T-cell (primary cell): ENCODE measurements at regions not wholly inside any gene's neighbourhood (a gene's known extent, or its start where the extent isn't known, plus 50 kb on each side); places are given as distances from the start of the nearest gene placed in this dataset.
A peak's percentile ranks its signal among the peaks of the same experiment; 100 is the strongest.

Experiments
- ATAC-seq, 4 experiments: fragments of 200-7000 bp in 3 of 4; fragments of 150-1000 bp in 1 of 4; cut with Tn5 transposase; replicated peaks in 1 of 4; 1 replicate in 3 of 4; 2 replicates in 1 of 4; pipeline ENCODE4 v1.10.0; 2021; ENCODE audit warnings: moderate library complexity in 3 of 4, mild to moderate bottlenecking in 2 of 4, moderate number of reproducible peaks in 1 of 4
- CTCF ChIA-PET, 2 donors: fragments of 300-600 bp; sonication (Branson Sonifier 250); formaldehyde crosslinking; loops; one replicate each; lab custom pipeline; 2022; ENCODE audit warnings: antibody characterized with exemption in 2 of 2; lab: Charles Lee
- POLR2A ChIA-PET, 2 donors: fragments of 300-600 bp; sonication (Branson Sonifier 250); formaldehyde crosslinking; loops; one replicate each; lab custom pipeline; 2022; ENCODE audit warnings: antibody characterized with exemption in 2 of 2; lab: Charles Lee
- DNase-seq, 35 experiments: peaks; one replicate each; pipeline versions ENCODE4 v3.0.0 to v3.0.0-alpha.2; 2013 to 2023
- H3K27ac ChIP-seq: one replicate; pipeline ENCODE4 v1.5.1; 2013; ENCODE audit warnings: low read length
- H3K27me3 ChIP-seq, 2 experiments: replicated peaks in 1 of 2; 1 replicate in 1 of 2; 2 replicates in 1 of 2; pipeline versions ENCODE4 v1.6.1 to v1.7.0; 2013; ENCODE audit warnings: low read length in 1 of 2, mixed read lengths in 1 of 2; ENCODE audit not compliant: control insufficient read depth in 2 of 2, insufficient read depth in 2 of 2; ENCODE audit errors: extremely low read depth in 1 of 2
- H3K36me3 ChIP-seq, 2 donors: 1 replicate in 1 of 2; 2 replicates in 1 of 2; pipeline versions ENCODE4 v1.6.1 to v1.7.0; 2013; ENCODE audit warnings: low read length in 1 of 2; ENCODE audit not compliant: control insufficient read depth in 2 of 2, insufficient read depth in 1 of 2; ENCODE audit errors: extremely low read depth in 1 of 2
- H3K4me1 ChIP-seq, 2 experiments: 1 replicate in 1 of 2; 2 replicates in 1 of 2; pipeline versions ENCODE4 v1.6.1 to v1.7.0; 2013; ENCODE audit warnings: low read length in 2 of 2, mixed read lengths in 1 of 2; ENCODE audit not compliant: insufficient read depth in 2 of 2, control insufficient read depth in 1 of 2; ENCODE audit errors: extremely low read depth in 1 of 2
- H3K4me3 ChIP-seq, 2 donors: 1 replicate in 1 of 2; 2 replicates in 1 of 2; pipeline versions ENCODE4 v1.5.1 to v1.7.0; 2013; ENCODE audit warnings: mild to moderate bottlenecking in 2 of 2, low read length in 1 of 2, moderate library complexity in 1 of 2; ENCODE audit not compliant: control insufficient read depth in 1 of 2; ENCODE audit errors: extremely low read depth in 1 of 2
- H3K9me3 ChIP-seq: 2 replicates; pipeline ENCODE4 v1.7.0; 2013
- H3K27ac Mint-ChIP-seq, 2 donors: one replicate each; pipeline ENCODE4 v1.8.0; 2020 to 2021; ENCODE audit warnings: mild to moderate bottlenecking in 2 of 2, mixed read lengths in 2 of 2
- H3K27me3 Mint-ChIP-seq, 2 donors: one replicate each; pipeline ENCODE4 v1.8.0; 2021 to 2022; ENCODE audit warnings: mixed read lengths in 2 of 2
- H3K36me3 Mint-ChIP-seq: one replicate; pipeline ENCODE4 v1.8.0; 2021; ENCODE audit warnings: mixed read lengths
- H3K4me1 Mint-ChIP-seq, 3 donors: one replicate each; pipeline ENCODE4 v1.8.0; 2020 to 2022; ENCODE audit warnings: mixed read lengths in 3 of 3, mild to moderate bottlenecking in 1 of 3
- H3K4me3 Mint-ChIP-seq, 3 donors: one replicate each; pipeline ENCODE4 v1.8.0; 2020 to 2022; ENCODE audit warnings: mild to moderate bottlenecking in 3 of 3, mixed read lengths in 3 of 3, moderate library complexity in 3 of 3
- H3K9me3 Mint-ChIP-seq, 3 donors: one replicate each; pipeline ENCODE4 v1.8.0; 2020 to 2022; ENCODE audit warnings: mixed read lengths in 3 of 3
- WGBS: methylation state at CpG from one replicate; pipeline ENCODE4 v1.1.5; 2013; ENCODE audit warnings: missing lambda C conversion rate; ENCODE audit not compliant: insufficient coverage; 5-methylcytosine and 5-hydroxymethylcytosine counted together

DNA sequence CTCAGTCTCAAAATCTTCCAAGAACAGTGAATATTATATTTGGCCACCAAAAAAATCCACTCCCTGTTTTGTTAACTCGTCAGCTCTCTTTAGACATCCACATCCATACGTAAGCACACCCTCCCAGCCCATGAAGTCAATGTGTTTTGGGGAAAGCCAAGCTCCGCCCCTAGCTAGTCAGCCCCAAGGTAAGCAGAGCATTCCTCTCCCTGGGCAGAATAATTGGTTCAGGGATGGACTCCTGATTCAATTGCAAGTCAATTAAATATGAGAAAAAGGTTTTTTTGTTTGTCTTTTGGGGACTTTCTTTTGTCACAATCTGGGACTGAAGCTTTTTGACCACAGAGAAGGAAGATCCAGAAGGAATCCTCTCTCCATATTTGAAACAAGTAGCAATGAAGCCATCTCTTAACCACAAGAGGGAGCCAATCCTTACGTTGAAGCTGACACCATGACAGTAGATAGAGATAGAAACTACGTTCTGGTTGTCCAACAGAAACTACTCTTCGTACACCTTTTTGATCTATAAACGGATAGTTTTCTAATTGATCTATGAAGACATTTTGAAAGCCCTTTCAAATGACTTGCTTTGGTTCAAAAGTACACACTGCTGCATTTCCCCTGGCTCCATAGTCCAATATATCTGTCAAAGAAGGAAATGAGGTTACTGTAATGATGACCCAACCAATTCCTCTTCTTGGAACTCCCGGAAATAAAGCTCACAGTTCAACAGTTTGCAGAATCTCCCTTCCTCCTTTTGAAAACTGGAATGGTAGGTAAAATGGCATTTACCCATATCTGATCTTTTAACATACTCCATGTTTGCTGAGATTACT lies 166.4 kb downstream of the TLE1 start:
- no peak overlapping the region for H3K27ac Mint-ChIP-seq
- WGBS = no CpG with 5 or more reads among the region's 8 CpGs
- H3K9me3 ChIP-seq = no peaks in the 10 kb centered on the region
- H3K27ac ChIP-seq = no peak overlapping the region
- no peaks in the 10 kb centered on the region for H3K27me3 ChIP-seq
- POLR2A ChIA-PET = no interaction called here
- peaks cover 0 to 13% (median 0%) of the 10 kb centered on the region in 3 donors for H3K9me3 Mint-ChIP-seq
- DNase-seq = peak in 1 of 35 experiments; percentile 14
- CTCF ChIA-PET = interaction anchor here (0.5 to 1.5 kb wide), 2 partner anchors 163 to 174 kb away, joined by 6 to 7 read pairs; no protein-coding TSS in a partner anchor
- no peak overlapping the region for H3K4me3 ChIP-seq
- H3K4me1 ChIP-seq = no peaks in the 10 kb centered on the region
- ATAC-seq = no peak
- H3K36me3 Mint-ChIP-seq = no peaks in the 10 kb centered on the region
- no peaks in the 10 kb centered on the region for H3K4me1 Mint-ChIP-seq
- H3K27me3 Mint-ChIP-seq = peaks cover 0 to 4% of the 10 kb centered on the region in 2 donors
- no peak overlapping the region for H3K4me3 Mint-ChIP-seq
- H3K36me3 ChIP-seq = no peaks in the 10 kb centered on the region

- POLR2A ChIA-PET = no interaction called here
Measured at GRCh38 chr9:81521892-81522291, 167.5 kb downstream of the TLE1 start.

DNA sequence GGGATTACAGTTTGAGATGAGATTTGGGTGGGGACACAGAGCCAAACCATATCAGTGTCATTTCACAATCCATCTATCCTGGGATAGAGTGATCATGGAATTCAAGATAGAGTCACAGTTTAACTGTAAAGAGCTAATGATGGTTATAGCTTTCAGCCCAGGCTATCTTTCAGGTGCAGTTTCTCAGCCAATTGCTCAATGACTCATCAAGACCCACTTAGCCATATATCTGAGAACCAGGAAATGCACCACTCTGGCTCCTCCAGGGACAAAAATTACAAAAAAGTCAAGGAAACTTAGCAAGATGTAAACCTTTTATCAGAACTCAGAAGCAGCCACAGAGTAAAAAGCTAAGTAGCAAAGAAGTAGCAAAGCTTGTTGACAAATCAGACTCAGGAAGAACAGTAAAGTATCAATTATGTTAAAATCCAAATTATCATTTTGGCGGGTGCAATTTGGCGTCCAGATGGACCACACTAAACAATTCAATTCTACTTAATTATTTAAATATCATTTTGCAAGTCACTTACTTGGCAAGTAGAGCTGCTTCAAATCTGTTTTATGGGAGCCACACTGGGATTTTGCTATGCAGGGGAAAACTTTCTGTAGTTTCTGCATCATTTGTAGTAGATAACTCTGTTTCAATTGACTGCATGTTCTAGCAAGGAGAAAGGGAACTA lies 169.4 kb downstream of the TLE1 start:
- Histone ChIP-seq H3K36me3 (no peaks in the 10 kb centered on the region), H3K27me3 (no peaks in the 10 kb centered on the region), H3K4me1 (no peaks in the 10 kb centered on the region), H3K27ac (no peak overlapping the region), H3K4me3 (no peak overlapping the region), H3K9me3 (no peaks in the 10 kb centered on the region)
- ChIA-PET POLR2A (no interaction called here), CTCF (no interaction called here)
- H3K4me1 Mint-ChIP-seq = no peaks in the 10 kb centered on the region
- H3K27ac Mint-ChIP-seq = no peak overlapping the region
- peaks cover 0 to 7% (median 5%) of the 10 kb centered on the region in 3 donors for H3K9me3 Mint-ChIP-seq
- no peak overlapping the region for H3K4me3 Mint-ChIP-seq
- ATAC-seq = no peak
- no CpG with 5 or more reads among the region's 2 CpGs for WGBS
- peaks cover 0 to 4% of the 10 kb centered on the region in 2 donors for H3K27me3 Mint-ChIP-seq
- no peaks in the 10 kb centered on the region for H3K36me3 Mint-ChIP-seq
- DNase-seq = no peak

More at GRCh38 chr9:81521892-81522291, 167.5 kb downstream of the TLE1 start:
- CTCF ChIA-PET = no interaction called here
- Mint-ChIP-seq H3K27me3 (peaks cover 0 to 4% of the 10 kb centered on the region in 2 donors), H3K9me3 (peaks cover 0 to 12% (median 0%) of the 10 kb centered on the region in 3 donors), H3K4me1 (no peaks in the 10 kb centered on the region), H3K27ac (no peak overlapping the region), H3K36me3 (no peaks in the 10 kb centered on the region), H3K4me3 (no peak overlapping the region)
- no peaks in the 10 kb centered on the region for H3K27me3 ChIP-seq
- H3K9me3 ChIP-seq = no peaks in the 10 kb centered on the region
- H3K27ac ChIP-seq = no peak overlapping the region
- H3K36me3 ChIP-seq = no peaks in the 10 kb centered on the region
- DNase-seq = no peak
- no peak for ATAC-seq
- no peaks in the 10 kb centered on the region for H3K4me1 ChIP-seq
- 60% methylated on average over 3 of the region's 3 CpGs for WGBS
- H3K4me3 ChIP-seq = no peak overlapping the region

DNA sequence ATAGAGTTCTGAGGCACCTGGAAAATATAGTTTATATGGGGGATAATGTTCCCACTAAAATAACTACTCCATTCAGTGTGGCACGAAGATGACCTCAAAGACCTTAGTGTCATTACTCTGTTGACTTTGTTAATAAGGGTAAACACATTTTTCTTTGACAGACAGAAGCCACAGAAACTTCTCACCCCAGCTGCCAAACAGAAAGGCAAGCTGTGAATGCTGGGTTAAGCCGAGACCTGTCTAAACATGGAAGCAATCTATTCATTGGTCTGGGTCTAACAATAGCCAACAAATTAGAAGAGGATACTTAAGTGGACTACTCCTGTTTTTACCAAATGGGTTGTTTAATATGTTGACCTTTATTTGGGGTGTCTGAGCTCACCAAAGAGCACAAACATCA lies 171.4 kb downstream of the TLE1 start:
- H3K9me3 ChIP-seq = no peaks in the 10 kb centered on the region
- ChIA-PET POLR2A (no interaction called here), CTCF (no interaction called here)
- no peak overlapping the region for H3K27ac ChIP-seq
- Mint-ChIP-seq H3K27ac (no peak overlapping the region), H3K4me1 (no peaks in the 10 kb centered on the region), H3K27me3 (peaks cover 0 to 4% of the 10 kb centered on the region in 2 donors), H3K4me3 (no peak overlapping the region), H3K9me3 (peaks cover 0 to 7% (median 5%) of the 10 kb centered on the region in 3 donors), H3K36me3 (no peaks in the 10 kb centered on the region)
- DNase-seq (no peak), ATAC-seq (no peak)
- H3K4me3 ChIP-seq = no peak overlapping the region
- WGBS = no CpG with 5 or more reads among the region's 2 CpGs
- H3K27me3 ChIP-seq = no peaks in the 10 kb centered on the region
- H3K4me1 ChIP-seq = no peaks in the 10 kb centered on the region
- H3K36me3 ChIP-seq = no peaks in the 10 kb centered on the region

DNA sequence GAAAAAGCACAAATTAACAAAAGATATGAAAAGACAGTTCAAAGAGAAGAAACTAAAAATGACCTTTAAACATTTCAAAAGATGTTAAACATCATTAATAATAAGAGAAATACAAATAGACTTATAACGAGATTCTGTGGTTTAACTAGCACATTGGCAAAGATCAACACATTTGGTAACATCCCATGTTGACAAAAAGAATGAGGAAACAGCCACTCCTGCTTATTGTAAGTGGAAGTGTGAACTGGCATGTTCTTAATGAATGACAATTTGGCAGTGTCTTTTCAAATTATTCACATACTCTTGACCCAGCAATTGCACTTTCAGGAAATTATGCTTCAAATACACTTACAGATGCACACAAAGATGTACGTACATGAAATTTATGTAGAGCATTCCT lies 176.3 kb downstream of the TLE1 start:
- H3K9me3 ChIP-seq = no peaks in the 10 kb centered on the region
- no CpG with 5 or more reads among the region's 2 CpGs for WGBS
- DNase-seq (no peak), ATAC-seq (no peak)
- Mint-ChIP-seq H3K4me1 (no peaks in the 10 kb centered on the region), H3K27me3 (no peaks in the 10 kb centered on the region), H3K27ac (no peak overlapping the region), H3K36me3 (no peaks in the 10 kb centered on the region), H3K4me3 (no peak overlapping the region), H3K9me3 (peaks cover 0 to 6% (median 5%) of the 10 kb centered on the region in 3 donors)
- no peak overlapping the region for H3K4me3 ChIP-seq
- H3K36me3 ChIP-seq = no peaks in the 10 kb centered on the region
- no peaks in the 10 kb centered on the region for H3K27me3 ChIP-seq
- no peak overlapping the region for H3K27ac ChIP-seq
- ChIA-PET CTCF (no interaction called here), POLR2A (no interaction called here)
- no peaks in the 10 kb centered on the region for H3K4me1 ChIP-seq

DNA sequence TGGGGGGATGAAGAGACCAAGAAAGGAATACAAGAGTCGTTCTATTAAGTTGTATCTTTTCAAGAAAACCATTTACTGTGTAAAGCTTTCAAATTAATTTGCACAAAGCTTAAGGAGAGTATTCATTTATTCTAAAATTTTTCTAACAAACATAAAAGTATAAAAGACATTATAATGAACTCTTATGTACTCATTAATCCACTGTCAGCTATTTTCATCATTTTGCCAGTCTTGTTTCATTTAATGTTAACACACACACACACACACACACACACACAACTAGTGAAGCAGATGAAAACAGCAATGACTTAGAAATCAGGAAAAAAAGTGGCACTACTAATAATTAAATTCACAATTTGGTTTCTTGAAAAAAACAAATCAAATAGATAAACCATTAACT lies 176.7 kb downstream of the TLE1 start:
- Histone ChIP-seq H3K4me3 (no peak overlapping the region), H3K4me1 (no peaks in the 10 kb centered on the region), H3K27me3 (no peaks in the 10 kb centered on the region), H3K27ac (no peak overlapping the region), H3K36me3 (no peaks in the 10 kb centered on the region), H3K9me3 (no peaks in the 10 kb centered on the region)
- Mint-ChIP-seq H3K27me3 (no peaks in the 10 kb centered on the region), H3K27ac (no peak overlapping the region), H3K9me3 (peaks cover 0 to 6% (median 5%) of the 10 kb centered on the region in 3 donors), H3K36me3 (no peaks in the 10 kb centered on the region), H3K4me3 (no peak overlapping the region), H3K4me1 (no peaks in the 10 kb centered on the region)
- no CpG with 5 or more reads among the region's 1 CpG for WGBS
- POLR2A ChIA-PET = no interaction called here
- CTCF ChIA-PET = no interaction called here
- DNase-seq (no peak), ATAC-seq (no peak)
